Dorsolateral prefrontal cortex (tissue), 40 donors: ENCODE measurements at regions not wholly inside any gene's neighbourhood (a gene's known extent, or its start where the extent isn't known, plus 50 kb on each side); places are given as distances from the start of the nearest gene placed in this dataset.

ENCODE experiments used
- microRNA-seq, 43 experiments: library from miRNA; unstranded; fragments of <30 nt; microRNA quantifications; one replicate each; pipeline ENCODE4 v1.2.0, GENCODE V29; 2022

Small RNA genes lying in the stretch of these regions (microRNA-seq; reads per million reads assigned to microRNA genes)
- 0 reads per million in 43 experiments for gene MIR4771-1
